ENCODE measurements at regions not wholly inside any gene's neighbourhood (a gene's known extent, or its start where the extent isn't known, plus 50 kb on each side); places are given as distances from the start of the nearest gene placed in this dataset.

- no peak for DNase-seq
Measured at GRCh38 chr5:115402092-115402491, 105.6 kb upstream of the CCDC112 start.

DNA sequence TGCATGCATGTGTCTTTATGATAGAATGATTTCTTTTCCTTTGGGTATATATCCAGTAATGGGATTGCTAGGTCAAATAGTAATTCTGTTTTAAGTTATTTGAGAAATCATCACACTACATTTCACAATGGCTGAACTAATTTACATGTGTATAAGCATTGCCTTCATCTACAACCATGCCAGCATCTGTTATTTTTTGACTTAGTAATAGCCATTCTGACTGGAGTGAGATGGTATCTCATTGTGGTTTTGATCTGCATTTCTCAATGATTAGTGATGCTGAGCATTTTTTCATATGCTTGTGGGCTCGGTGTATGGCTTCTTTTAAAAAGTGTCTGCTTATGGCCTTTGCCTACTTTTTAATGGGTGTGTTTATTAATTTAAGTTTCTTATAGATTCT is 102.3 kb upstream of the CCDC112 start:
- no peak for DNase-seq

GRCh38 chr5:115396688-115397087 is 100.2 kb upstream of the CCDC112 start:
- no peak for DNase-seq

DNA sequence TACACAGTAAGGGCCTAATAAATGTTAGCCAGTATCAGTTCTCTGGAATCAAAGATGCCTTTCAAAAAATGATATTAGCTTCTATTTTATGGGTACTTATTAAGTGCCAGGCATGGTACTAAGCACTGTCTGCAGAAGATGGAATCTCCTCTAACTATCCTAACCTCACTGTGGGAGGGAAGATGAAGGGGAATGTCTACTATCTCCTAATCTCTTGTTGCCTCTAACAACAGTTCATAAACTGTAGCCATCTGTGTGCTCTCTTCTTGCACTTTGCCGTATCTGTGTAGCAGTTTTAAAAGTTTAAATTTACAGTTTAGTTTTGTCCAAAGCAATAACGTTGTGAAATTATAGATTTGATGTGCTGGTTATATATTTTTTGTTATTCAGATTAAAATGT is 99.6 kb upstream of the CCDC112 start:
- no peak for DNase-seq

DNA sequence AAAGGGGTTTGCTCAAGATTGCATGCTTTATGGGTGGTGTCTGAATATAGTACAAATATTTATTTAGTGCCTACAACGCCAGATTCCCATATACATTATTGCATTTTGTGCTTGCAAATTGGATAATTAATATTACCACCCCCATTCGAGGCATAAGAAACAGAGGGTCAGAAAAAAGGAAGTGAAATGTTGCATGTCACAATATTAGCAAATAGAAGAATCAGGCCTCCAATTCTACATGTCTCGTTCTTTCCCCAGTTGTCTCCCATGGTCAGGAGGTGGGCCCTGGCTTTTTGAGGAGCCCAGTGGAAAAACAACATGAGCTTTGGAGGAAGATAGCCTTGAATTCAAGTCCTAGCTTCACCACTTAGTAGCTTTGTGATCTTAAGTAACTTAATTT is 98.1 kb upstream of the CCDC112 start:
- DNase-seq = no peak

DNA sequence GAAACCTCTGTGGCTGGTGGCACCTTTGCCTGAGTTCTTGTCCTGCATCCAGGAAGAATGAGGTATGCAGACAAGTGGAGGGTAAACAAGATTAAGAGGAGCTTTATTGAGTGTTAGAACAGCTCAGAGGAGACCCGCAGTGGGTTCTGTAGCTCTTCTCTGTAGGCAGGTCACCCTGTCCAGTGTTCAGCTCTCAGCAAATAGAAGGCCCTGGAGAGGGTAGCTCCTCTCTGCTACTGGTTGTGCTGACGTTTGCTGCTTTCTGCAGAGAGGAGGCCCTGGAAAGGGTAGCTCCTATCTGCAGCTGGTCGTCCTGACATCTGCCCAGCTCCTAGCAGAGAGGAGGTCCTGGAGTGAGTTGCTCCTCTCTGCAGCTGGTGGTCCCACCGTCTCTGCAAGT is 96.8 kb upstream of the CCDC112 start:
- no peak for DNase-seq

DNA sequence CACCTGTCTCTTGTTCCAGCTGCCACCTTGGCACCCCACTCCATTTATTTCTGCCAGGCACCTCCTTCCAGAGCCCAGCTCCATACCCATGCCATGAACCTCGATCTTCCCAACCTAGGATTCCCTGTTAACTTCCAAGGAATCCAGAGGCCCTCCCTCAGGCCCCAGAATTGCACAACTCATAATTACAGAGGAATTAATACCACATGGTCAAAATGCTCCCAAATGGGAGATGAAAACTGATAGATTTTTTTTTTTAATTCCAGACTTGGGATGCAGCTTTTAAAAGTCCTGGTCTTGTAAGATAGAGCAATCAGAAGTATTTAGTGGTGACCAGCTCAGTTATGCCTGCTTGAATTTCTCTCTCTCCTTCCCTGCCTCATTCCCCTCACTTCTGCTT is 96.2 kb upstream of the CCDC112 start:
- no peak for DNase-seq

GRCh38 chr5:115391780-115392179 is 95.3 kb upstream of the CCDC112 start:
- DNase-seq = no peak

GRCh38 chr5:115389799-115390382 is 93.4 kb upstream of the CCDC112 start:
- no peak for DNase-seq

DNA sequence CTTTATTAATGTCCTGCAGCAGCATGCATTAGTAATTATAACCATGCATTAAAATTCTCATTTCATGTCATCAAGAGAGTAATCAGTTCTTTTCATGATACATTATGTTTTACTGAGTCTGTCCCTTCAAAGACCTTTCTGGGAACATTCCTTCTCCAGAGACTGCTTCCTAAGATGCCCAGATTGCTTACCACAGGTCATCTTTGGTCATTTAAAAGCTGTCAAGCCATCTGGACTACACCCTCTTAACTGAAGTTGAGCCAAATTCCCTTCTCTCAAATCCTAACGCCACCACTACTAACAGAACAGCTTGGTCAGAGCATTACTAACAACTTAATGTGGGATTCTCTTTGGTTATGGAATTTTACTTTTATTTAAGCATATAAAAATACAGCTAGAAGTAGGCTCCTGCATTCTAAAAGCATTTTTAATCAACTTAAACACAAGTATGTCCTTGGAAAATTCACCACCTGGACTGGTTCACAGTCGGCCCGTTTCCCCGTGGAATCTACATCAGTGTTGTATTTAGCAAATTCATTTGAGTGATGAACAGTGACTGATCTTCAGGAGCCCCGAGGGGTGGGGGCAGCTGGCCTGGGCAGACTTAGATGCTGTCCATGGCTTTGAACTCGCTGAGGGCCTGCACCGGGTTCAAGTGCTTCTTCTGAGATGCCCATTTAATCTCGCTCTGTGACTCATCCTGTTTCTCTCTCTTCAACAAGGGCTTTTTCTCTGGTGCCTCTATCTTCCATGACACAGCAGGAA is 92.8 kb upstream of the CCDC112 start:
- DNase-seq = no peak

DNA sequence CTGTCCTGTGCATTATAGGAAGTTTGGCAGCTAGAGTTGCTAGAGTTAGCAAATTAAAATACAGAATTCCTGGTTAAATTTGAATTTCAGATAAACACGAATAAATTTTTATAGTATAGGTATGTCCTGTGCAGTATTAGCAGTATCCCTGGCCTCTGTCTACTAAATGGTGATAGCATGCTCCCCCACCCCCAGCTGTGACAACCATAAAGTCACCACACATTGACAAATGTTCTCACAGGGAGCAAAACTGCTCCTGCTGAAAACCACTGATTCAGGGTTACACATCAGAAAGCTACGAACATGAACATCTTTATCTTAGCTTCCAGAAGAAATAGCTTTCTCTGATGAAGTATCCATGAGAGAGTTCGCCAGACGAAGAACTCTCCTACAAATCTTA is 91.8 kb upstream of the CCDC112 start:
- no peak for DNase-seq

GRCh38 chr5:115387816-115388215 is 91.4 kb upstream of the CCDC112 start:
- no peak for DNase-seq

GRCh38 chr5:115386657-115387056 is 90.2 kb upstream of the CCDC112 start:
- DNase-seq = no peak

- no peak for DNase-seq
Measured at GRCh38 chr5:115384587-115385375, 88.3 kb upstream of the CCDC112 start.

DNA sequence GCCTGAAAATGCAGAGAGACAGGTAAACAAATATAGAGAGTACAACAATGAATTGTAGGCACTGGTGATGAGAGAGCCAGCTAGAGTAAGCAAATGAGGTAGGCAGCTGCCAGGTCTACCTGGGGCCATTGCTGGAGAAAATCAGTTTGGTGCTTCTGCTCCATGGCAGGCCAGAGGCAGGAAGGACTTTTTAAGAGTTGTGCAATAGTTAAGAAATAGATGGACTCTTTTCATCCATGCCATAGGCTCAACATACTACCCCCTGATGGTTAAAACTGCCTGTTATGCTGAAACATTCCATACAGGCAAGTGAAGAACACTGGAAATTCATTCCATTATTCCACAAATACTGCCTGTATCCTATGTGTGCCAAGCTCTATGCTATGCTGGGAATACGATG is 86.5 kb upstream of the CCDC112 start:
- no peak for DNase-seq

- DNase-seq = no peak
Measured at GRCh38 chr5:115381911-115382662, 85.6 kb upstream of the CCDC112 start.

DNA sequence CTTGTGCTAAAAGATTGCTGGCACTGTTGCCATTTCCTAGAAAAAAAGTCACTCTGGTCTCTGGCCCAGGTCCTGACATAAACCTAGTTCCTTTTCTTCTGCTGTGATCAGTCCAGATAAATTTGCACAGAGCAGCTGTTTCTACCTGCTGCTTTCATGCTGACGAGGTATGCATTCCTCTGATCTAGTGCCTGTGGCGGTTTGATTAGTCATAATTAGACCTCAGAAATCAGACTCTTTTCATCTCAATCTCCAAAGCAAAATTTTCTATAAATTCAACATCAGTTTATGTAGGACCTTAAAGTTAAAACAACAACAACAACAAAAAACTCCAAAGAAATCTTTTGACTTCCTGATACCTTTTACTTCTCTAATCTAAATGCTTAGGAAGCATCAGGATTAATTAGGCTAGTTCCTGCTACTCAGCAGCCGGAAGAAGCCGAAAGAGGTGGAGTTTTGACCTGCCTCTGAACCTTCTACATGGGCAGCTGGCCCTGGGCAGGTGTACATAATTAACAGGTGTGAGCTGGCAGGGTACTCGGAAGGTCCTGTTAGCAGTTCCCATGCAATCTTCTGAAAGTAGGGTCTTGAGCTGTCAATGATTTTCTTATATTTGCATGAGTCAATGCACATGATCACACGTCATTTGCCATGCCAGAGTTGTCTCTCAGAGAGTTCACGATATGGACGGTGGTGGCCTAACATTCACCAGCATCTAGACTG is 83.3 kb upstream of the CCDC112 start:
- no peak for DNase-seq

DNA sequence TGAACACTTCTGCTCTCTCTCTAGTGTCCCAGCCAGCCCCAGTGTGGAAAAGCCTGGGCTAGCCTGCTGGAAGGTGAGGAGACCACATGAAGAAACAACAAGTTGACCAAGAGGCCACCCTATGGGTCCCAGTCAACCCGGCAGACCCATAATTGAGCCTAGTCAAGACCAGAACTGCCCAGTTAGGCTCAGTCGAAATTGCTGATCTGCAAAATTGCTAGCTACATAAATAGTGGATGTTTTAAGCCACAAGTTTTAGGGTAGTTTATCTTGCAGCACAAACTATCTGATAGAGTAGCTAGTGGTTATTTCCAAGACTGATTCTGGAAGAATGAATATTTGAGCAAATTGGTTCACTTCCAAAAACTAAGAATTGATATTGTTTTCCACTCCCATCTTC is 82.3 kb upstream of the CCDC112 start:
- no peak for DNase-seq

DNA sequence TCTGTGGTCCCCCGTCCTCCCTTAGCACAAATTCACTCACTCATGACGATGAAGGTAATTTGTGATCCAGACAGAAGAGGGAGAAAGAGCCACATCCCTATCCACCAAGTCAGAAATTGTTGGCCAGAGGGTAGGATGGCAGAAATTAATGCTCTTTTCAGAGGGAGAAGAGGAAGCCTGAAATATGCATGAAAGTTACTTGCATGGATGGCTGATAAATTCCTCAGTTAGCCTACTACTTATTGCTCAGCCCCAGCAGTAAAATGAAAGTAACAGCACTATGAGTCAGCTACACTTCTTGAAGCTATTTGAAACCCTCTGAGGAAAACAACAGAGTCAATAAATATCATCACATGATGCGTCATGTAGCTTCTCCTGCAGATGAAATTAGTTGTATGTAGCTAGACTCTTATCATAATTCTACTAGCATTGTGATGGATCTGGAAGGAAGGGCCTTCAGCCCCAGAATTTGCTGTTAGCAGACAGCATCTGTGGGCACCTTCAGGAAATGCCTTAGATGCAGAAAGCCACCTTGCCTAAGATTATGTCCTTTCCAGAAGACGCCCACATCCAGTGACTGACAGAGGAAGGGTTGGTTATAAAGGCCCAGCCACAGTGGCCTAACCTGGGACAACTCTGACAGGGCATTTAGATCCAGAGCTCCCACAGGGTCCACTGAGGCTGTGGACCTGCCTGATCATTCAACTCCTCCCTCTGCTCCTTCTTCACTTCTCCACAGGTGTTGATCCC is 81.2 kb upstream of the CCDC112 start:
- DNase-seq = no peak

DNA sequence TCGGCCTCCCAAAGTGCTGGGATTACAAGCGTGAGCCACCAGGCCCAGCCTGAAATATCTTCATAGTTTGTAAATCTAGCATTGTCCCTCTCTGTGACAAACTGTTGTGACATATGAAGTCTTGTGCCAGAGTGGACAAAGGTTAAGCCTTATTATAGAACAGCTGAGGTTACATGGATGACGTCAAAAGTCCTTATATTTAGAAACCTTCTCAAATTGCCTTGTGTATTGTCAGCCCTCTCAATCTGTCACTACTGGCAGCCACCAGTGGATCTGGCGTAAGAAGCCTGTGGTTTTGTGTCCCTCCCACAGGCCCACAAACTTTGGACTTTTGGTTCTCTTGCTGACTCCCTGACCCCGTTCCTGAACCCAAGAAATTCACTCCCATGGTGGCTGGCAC is 79.4 kb upstream of the CCDC112 start:
- DNase-seq = no peak

DNA sequence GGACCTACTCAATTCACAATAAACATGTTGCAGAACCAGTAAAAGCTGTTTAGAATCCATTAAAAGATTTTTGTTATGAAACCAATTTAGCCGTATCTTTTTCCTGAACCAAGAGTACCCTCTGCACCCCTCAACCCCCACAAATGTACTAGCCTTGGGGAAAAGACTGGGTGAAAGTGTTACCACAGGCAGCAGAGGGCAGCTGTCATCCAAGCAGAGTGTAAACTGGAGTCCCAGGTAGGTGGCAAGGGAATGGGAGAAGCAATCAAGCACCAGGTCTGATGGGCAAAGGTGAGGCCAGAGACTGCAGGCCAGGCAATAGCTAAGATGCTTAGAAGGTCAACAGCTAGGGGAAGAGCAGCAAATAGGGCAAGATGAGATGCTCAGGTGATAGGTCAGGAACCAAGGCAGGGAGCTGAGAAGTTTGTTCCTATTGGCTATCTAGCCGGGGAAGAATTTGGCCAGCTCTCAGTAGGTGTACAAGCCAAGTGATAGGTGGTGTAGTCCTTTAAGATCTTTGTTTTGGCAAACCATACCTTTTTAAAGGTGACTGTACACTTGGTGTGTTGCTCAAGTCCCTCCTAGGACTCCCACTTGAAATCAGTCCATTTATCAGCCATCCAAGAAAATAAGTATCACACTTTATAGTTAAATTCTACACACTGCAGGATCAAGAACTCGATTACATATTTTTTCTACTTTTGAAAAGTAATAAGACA is 77.8 kb upstream of the CCDC112 start:
- no peak for DNase-seq

All from CD4-positive, alpha-beta T cell treated with Interferon gamma for 1 hour (primary cell).